SKM-1 treated with dmso at 0.1 percent for 144 hours (cell line): ENCODE measurements at regions not wholly inside any gene's neighbourhood (a gene's known extent, or its start where the extent isn't known, plus 50 kb on each side); places are given as distances from the start of the nearest gene placed in this dataset.

ENCODE experiments used
- DNase-seq: peaks from one replicate; lab custom pipeline; 2025; ENCODE audit not compliant: unreplicated experiment; lab: John Stamatoyannopoulos, UW

DNA sequence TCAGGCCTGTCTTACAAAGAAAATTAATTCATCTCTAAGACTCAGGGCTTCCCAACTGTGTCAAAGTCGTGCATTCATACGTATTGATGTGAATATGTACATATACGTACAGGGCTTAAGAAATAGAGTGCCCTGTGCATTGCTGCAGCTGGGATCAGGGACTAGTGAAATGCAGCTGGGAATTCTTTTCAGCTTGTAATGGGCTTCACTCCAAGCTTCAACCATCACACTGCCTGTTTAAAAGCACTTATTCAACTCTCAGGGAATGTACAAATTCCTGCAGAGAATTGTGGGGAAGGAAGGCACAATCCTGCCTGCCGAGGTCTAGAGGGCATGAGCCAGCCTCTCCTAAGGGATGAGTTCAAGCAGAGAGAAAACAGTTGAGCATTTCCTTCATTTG lies 59.6 kb upstream of the MAN2A1 start:
- DNase-seq: no peak

DNA sequence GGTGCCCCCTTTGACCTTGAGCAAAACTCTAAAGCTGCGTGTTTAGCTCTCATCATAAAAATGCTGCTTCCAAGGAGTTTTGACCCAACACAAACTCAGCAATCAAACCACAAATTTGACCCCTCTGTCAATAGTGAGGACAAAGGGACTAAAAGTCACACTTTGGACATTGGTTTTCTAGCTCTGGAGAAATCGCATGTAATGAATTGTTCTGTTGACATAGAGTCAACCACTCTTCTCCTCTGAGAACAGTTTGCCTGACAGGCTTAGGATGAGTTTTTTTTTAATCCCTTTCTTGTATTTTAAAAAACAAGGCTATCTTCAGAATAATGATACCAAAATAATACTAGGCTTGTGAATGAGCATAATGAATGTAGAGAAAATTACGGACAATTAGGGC lies 61.1 kb upstream of the MAN2A1 start:
- DNase-seq: no peak

DNA sequence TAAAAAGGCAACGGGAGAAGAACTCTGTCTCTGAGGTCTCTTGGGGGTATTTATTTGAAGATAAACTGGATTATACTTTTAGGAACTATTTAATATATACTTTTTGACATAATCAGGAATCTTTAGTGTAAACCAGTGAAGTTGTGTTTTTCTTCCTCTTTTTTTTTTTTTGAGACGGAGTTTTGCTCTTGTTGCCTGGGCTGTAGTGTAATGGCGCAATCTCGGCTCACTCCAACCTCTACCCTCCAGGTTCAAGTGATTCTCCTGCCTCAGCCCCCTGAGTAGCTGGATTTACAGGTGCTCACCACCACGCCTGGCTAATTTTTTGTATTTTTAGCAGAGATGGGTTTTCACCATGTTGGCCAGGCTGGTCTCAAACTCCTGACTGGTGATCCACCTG lies 68.5 kb upstream of the MAN2A1 start:
- DNase-seq: peak; percentile 34

DNA sequence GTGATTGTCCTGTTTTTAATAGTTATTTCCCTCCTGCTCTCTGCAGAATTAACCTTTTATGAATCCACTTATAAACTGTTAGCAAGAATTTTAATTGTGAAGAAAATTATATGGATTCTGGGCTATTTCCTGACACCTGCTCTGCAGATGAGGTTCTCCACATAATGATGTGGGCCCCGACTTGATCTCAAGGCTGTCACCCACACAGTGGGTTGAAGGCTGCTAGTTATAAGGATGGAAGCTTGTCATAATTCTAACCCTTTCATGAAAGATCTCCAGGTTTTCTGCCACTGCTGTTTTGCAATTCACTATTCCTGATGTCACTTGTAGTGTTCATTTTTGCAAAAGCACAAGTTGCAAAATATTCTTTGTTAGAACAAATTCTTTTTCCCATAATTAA lies 69.1 kb upstream of the MAN2A1 start:
- DNase-seq: no peak

DNA sequence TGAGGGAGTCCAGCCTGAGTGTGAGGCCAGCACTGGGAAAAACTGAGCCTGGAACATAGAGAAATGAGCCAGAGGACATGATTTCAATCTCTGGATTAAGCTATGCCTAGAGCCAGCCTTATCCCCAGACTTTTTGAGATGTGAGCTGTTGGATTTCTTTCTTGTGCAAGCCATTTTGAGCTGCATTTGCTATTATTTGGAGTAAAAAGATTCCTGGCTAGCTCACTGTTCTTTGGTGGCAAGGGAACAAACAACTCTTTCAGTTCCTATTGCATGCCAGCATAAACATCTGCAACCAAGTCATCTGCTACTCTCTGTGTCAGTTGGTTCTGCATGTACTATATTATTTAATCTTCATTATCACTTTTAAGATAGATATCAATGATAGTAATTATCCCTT lies 70.1 kb upstream of the MAN2A1 start:
- no peak for DNase-seq

DNA sequence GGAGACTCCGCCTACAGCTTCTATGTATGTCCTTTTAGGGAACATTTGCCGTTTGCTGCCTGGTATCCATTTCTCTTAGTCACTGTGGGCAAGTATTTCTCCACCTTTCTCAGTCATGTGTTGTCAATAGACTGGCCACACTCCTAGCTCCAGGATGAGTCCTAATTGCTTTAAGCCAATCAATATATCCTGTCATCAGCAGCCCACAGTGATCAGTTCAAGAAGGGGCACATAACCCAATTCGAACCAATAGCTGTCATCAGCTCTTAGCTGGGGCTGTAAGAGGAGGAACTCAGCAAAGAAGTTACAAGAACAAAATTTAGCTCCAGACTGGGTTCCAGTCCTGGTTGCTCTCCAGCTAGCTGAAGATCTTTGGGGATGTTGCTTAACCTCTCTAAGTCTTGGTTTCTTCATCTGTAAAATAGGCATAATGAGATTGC lies 70.7 kb upstream of the MAN2A1 start:
- peak; percentile 20 for DNase-seq

DNA sequence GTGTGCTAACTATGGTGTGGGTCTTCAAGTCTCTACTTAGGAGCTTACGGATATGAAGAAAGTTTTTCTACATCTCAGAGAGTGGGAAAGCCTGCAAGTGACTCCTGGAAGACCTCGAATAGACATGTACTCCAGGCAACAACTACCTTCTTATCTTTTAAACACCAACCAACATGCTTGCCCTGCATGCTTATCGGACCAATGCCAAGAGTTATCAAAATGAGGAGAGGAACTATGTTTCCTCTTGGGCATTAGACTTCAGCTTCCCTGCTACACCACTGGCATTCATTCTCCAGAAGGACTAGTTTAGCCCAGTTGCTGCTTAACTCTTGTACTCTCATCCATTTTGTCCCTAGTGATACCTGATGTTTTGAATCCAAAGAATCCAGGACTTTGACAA lies 74.7 kb upstream of the MAN2A1 start:
- DNase-seq: no peak

DNA sequence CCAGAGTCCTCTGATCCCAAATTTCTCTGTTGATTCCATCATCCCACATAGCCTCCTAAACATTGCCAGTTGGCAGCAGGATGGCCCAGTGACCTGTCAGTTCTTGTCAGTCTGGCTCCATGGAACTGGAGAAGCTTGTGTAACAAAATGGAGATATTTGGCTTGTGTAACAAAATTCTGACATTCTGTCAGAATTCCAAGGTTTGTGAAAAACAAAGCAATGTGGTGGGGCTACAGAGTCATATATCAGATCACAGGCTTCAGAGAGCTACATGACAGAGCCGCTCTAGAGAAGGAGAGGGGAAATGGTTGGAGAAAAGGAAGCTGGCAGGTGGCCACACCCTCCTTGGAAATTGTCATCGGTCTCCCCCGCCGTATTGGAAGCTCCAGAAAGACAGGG lies 75.4 kb upstream of the MAN2A1 start:
- no peak for DNase-seq

DNA sequence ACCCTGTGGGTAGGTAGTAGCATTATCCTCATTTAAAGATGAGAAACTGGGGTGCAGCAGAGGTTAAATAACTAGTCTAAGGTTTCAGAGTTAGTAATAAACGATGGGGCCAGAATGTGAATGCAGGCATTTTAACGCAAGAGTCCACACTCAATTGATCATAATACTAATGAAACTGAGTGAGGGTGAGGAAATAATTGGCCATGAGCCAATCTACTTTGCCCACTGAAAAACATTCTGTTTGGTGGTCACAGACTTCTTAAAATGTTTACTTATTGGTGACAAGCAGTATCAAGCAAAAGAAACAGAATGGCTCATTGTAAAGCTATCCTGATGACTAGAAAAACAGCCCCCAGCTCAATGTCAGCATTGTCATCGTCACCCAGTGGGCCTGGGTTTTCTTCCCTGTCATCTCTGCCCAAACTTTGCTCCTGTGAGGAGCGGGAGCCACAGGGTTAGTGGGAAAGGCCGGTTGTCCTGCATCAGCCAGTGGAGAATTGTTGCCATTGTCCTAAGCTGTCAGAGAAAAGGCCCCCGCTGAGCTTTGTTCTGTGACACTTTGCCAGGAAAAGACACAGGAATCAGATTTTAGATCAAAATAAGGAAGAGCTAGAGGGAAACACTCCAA lies 77.3 kb upstream of the MAN2A1 start:
- no peak for DNase-seq

DNA sequence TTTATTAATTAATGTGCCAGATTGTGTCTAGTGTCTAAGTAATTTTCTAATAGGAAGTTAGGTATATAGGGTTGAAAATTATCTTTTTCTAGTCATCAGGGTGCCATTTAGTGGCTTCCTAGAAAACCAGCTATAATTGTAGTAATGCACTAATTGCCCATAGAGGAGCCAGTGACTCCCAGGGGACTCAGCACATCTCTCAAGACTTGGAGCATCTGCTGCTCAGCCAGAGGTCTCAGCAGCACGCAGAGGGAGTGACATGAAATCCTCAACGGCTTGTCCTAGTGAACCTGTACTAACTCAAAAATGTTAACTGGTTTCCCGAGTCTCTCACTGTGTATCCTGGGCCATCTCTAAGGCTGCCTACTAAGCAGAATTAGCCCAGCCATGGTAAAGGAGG lies 78.2 kb upstream of the MAN2A1 start:
- DNase-seq: no peak

DNA sequence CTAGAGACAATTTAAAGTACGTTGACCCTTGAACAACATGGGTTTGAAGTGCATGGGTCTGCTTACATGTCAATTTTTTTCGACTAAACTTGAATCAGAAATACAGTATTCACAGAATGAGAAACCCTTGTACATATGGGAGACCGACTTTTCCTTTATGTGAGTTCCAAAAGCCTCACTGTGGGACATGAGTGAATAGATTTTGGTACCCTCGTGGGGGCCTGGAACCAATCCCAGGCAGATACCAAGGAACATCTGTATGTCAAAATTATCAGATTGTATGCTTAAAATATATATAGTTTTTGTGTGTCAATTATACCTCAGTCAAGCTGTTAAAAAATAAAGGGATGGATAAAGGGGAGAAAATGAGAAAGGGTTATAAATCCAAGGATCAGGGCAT lies 78.7 kb upstream of the MAN2A1 start:
- DNase-seq: no peak

DNA sequence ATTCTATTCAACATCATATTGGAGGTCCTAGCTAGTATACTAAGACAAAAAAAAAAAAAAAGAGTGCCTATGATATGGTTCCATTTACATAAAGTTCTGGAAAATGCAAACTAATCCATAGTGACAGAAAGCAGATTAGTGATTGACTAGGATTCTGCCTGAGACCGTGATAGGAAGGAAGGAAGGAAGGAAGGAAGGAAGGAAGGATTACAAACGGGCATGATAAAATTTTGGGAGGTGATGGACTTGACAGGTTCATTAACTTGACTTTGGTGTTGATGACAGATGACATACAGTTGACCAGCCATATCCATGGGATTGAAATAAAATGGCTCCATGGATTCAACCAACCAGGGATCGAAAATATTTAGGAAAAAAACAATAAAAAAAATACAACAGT lies 79.1 kb upstream of the MAN2A1 start:
- DNase-seq: no peak

DNA sequence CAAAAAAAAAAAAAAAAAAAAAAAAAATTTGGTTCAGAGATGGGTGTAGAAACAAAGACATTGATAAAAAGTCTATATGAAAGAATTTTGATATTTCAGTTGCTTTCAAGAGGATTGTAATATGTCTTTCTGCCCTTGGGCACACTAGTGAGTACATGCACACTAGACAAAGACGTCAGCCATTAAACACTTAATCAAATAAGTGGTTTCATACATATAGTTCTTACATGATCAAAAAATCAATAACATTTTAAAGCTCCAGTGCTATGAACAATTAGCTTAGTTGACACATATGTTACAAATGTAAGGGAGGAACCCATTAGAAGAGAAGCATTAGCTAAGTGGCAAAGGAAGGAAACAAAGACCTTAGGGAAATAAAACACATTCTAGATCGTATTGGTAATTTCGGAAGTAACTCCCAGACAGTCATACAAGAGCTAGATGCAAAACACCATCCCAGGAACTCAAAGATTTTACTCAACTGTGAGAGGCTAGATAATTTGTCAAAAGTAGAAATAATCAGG lies 84.5 kb upstream of the MAN2A1 start:
- no peak for DNase-seq

DNA sequence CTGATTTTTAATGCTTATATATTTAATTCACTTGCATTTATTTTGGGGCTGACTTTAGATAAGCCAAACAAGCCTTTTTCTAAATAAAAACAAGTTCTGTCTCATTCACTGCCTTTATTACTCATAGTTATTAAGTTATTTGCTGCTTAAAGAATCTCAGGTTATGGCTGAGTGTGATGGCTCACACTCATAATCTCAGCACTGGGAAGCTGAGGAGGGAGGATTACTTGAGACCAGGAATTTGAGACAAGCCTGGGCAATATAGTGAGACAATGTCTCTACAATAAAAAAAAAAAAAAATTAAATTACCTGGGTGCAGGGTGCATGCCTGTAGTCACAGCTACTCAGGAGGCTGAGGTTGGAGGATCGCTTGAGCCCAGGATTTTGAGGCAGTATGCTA lies 85.0 kb upstream of the MAN2A1 start:
- no peak for DNase-seq

DNA sequence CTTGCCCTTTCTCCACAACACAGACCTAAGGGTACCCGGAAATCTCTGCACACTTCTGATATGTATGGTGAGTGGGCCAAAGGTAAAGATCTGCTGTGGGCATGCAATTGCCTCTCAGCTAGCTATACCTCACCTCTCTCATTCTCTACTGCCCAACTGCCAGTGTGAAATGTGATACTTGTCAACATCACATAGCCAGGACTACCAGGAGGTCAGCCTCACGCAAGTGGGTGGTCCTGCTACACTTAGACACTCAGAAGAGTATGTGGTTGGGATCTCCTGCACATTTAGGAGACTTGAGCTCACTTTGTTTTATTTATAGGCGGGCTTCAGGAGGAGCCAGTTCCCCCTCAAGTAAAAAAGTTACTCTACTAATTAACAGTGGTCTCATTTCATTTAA lies 88.0 kb upstream of the MAN2A1 start:
- DNase-seq: no peak

DNA sequence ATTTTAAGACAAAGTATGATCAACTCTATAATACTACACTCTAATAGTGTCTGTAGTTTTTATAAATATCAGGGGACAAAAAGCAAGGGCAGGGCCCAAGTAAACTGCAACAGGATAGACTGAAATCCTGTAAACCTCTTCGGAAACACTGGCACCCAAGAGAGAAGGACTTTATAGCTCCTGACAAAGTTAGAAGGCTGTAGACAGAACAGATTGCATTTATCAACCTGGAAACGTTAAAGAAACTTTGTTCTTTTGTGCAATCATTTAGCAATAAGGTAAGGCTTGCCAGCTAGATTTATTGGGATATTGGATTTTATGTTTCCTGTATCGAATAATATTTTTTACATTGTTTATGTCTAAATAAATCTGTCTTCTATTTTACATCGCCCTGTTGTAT lies 91.8 kb upstream of the MAN2A1 start:
- DNase-seq: no peak

DNA sequence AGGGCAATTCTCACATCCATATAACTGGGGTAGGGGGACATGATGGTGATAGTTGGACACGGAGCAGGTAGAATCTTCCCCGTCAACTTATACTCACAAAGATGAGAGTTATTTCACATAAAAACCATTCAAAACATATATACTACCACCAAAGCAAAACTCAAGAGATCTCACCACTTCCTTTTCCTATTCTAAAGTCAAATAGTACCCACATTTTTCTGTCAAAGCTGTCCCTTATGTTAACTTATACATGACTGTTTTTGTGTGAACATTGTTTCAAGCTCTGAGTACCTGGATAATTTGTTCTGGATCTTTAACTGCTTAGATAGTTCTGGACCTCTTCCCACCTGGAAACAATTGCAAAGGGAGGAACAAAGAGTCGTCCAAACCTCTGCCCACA lies 95.5 kb upstream of the MAN2A1 start:
- no peak for DNase-seq

DNA sequence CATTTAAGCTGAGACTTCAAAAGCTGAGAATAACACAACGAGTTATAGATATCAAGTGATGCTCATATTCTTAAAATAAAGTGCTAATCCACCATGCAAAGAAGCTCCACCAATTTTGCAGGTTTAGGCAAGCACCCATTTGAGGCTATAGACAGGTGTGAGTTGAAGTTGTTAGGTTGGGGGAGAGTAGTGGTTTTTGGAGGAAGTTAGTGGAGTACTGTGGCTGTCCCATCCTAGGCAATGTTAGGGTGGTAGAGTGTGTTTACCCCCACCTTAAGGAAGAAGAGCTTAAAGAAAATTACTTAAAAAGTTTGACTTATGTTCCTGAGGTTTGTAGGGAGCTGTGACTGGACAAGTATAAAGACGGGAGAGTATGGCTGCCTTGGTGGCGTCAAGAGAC lies 98.9 kb upstream of the MAN2A1 start:
- DNase-seq: no peak

DNA sequence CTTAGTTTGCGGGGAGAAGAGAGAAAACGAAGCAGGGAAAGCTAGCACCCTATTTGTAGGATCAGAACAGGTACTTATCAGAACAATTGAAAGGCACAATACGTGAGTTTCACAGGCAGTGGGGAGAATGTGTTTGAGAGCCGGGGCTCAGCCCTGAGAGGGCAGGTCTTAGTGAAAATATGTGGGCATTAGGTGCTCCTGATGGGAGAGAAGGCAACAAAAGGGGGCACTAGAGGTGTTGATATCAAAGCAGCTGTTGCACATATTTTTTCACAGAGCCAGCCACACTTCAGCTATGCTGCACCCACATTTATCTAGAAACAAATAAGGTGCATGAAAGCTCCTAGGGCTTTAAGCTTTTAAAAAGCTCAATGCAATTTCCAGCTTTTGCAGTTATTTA lies 99.7 kb upstream of the MAN2A1 start:
- DNase-seq: no peak

DNA sequence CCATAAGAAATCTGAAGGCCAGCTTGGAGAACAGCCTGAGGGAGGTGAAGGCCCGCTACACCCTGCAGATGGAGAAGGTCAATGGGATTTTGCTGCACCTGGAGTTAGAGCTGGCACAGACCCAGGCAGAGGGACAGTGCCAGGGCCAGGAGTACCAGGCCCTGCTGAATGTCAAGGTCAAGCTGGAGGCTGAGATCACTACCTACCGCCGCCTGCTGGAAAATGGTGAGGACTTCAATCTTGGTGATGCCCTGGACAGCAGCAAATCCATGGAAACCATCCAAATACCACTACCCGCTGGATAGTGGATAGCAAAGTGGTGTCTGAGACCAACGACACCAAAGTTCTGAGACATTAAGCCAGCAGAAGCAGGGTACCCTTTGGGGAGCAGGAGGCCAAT lies 100.5 kb upstream of the MAN2A1 start:
- no peak for DNase-seq

DNA sequence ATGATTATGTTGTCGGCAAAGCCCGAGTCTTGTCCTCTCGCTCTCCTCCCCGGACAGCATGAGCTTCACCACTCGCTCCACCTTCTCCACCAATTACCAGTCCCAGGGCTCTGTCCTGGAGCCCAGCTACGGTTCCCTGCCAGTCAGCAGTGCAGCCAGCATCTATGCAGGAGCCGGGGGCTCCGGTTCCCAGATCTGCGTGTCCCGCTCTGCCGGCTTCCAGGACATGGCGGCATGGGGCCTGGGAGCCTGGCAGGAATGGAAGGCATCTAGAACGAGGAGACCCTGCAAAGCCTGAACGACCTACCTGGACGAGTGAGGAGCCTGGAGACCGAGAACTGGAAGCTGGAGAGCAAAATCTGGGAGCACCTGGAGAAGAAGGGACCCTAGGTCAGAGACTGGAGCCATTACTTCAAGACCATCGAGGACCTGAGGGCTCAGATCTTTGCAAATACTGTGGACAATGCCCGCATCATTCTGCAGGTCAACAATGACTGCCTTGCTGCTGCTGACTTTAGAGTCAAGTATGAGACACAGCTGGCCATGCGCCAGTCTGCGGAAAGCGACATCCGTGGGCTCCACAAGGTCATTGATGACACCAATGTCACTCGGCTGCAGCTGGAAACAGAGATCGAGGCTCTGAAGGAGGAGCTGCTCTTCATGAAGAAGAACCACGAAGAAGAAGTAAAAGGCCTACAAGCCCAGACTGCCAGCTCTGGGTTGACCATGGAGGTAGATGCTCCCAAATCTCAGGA lies 101.3 kb upstream of the MAN2A1 start:
- DNase-seq: no peak

DNA sequence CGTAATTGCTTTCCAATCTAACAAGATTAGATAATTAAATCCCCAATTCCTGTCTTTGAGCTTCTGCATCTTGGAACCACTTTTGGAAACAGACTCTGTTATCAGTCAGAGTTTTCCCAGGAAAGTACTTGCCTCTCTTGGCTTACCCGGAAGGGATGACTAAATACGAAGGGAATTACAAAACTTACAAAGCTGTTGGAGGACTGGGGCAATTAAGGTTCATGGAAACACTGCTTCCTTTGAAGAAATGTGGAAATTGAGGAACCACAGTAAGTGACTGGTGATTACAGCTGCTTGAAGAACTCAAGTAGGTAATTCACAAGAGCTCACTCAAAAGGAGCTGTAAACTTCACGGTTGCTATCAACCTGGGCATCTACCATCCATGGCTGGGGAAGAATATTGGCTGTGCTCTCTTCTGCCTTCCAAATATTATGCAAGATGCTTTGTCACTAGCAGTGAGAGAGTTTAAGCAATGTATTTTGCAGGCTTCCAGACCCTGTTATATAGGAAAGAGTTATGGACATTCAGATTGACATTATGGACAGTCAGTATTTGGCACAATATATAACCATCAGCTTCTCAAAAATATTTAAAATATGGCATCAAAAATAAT lies 104.6 kb upstream of the MAN2A1 start:
- DNase-seq: peak; percentile 27
